Heart right ventricle (tissue), 16 donors: ENCODE measurements at regions not wholly inside any gene's neighbourhood (a gene's known extent, or its start where the extent isn't known, plus 50 kb on each side); places are given as distances from the start of the nearest gene placed in this dataset.

Source experiments
- ATAC-seq, 8 donors: fragments of 200-7000 bp; cut with Tn5 transposase; one replicate each; pipeline ENCODE4 v1.9.1; 2020; ENCODE audit warnings: mild to moderate bottlenecking in 8 of 8, moderate library complexity in 8 of 8, moderate number of reproducible peaks in 1 of 8
- DNase-seq, 2 donors: peaks; one replicate each; pipeline ENCODE4 v3.0.0-alpha.2; 2020
- H3K27ac ChIP-seq, 10 donors: fragments of 200-600 bp; sonication (generic) in 2 of 10; one replicate each; pipeline versions ENCODE4 v1.5.0 to v1.8.0; 2020 to 2022; ENCODE audit warnings: mild to moderate bottlenecking in 3 of 10
- H3K27me3 ChIP-seq, 7 donors: fragments of 200-600 bp; one replicate each; pipeline ENCODE4 v1.8.0; 2021 to 2022; ENCODE audit warnings: mild to moderate bottlenecking in 2 of 7
- H3K36me3 ChIP-seq, 9 donors: fragments of 200-600 bp; sonication (generic) in 1 of 9; one replicate each; pipeline versions ENCODE4 v1.5.0 to v1.8.0; 2020 to 2022; ENCODE audit warnings: mild to moderate bottlenecking in 2 of 9
- H3K4me1 ChIP-seq, 9 donors: fragments of 200-600 bp; sonication (generic) in 1 of 9; one replicate each; pipeline versions ENCODE4 v1.5.0 to v1.8.0; 2020 to 2022; ENCODE audit warnings: mild to moderate bottlenecking in 4 of 9
- H3K4me3 ChIP-seq, 10 donors: fragments of 200-600 bp; sonication (generic) in 2 of 10; one replicate each; pipeline versions ENCODE4 v1.5.0 to v1.8.0; 2020 to 2022; ENCODE audit warnings: mild to moderate bottlenecking in 7 of 10, moderate library complexity in 2 of 10
- H3K9me3 ChIP-seq, 11 donors: fragments of 200-600 bp in 10 of 11; sonication (generic) in 2 of 11; one replicate each; pipeline versions ENCODE4 v1.5.0 to v1.8.0; 2013 to 2022; ENCODE audit warnings: mild to moderate bottlenecking in 2 of 11, control low read depth in 1 of 11, moderate library complexity in 1 of 11
- CTCF ChIP-seq, 9 donors: fragments of 200-600 bp; sonication (generic) in 2 of 9; IDR thresholded peaks; one replicate each; pipeline versions ENCODE4 v1.5.0 to v1.8.0; 2021 to 2022; ENCODE audit warnings: antibody characterized with exemption in 9 of 9, mild to moderate bottlenecking in 5 of 9, moderate library complexity in 1 of 9
- WGBS, 2 donors: extraction: QIAGEN DNeasy Blood & Tissue Kit; methylation state at CpG; one replicate each; pipeline ENCODE4 v1.1.7; 2013; ENCODE audit warnings: inconsistent platforms in 1 of 2; 5-methylcytosine and 5-hydroxymethylcytosine counted together
- intact Hi-C, 10 donors: fragments of 100-400 bp; cut with DNase I; formaldehyde crosslinking; loops; one replicate each; pipeline versions ENCODE4 v1.11.1 to v1.14.2; 2022
- donor health status: Arrhythmogenic right ventricular cardiomyopathy.
- donor health status: ischemic (EF 13 %, LVEDD 7.1; RV severe dilation, severe dysfunction).
- donor health status: healthy with polysubstance abuse.
- donor health status: DM: no; HTN: yes; CAD: no.
- donor health status: DM: no; HTN: no; CAD: no.
- donor health status: ischemic (EF 25% LVEDD 6.9; RV normal size, moderate dysfunction).
- donor health status: ischemic (EF 25% LVEDD 5.7; RV mildly dilated, moderate dysfunction).
- donor health status: healthy.
- donor health status: DM: yes; HTN: yes; CAD: no.
- donor health status: Ischemic cardiomyopathy.
- donor health status: ischemic (EF 35%, LVEDD 5.7; RV mildly dilated, moderate dysfunction).
- donor health status: nonischemic (EF 11% LVEDD 7.7; RV severe dilation, severe dysfunction).
- donor health status: DM: yes; HTN: yes; CAD: no.
- donor health status: PGD.
- donor health status: ischemic (EF 29% LVEDD 5.4; RV normal size, mild dysfunction).
- donor health status: nonischemic (EF 23%, LVEDD 6.1; RV moderate dilation, normal function).

GRCh38 chr4:108533245-108533844, 87.0 kb upstream of the RPL34 start:
- Histone ChIP-seq H3K36me3 (no peaks in the 10 kb centered on the region), H3K27me3 (no peaks in the 10 kb centered on the region), H3K27ac (no peak overlapping the region), H3K9me3 (no peaks in the 10 kb centered on the region), H3K4me1 (peaks cover 0 to 36% (median 2%) of the 10 kb centered on the region in 9 donors), H3K4me3 (no peak overlapping the region)
- intact Hi-C loops, result no loop called here
- WGBS, 2 donors, result 60 to 61% methylated on average over 4 of the region's 4 CpGs
- TF ChIP-seq CTCF (IDR thresholded peaks at IDR 0.05), result no peak
- no peak for DNase-seq
- no peak for ATAC-seq

GRCh38 chr4:108532738-108533137, 87.6 kb upstream of the RPL34 start:
- Histone ChIP-seq H3K27me3 (no peaks in the 10 kb centered on the region), H3K9me3 (no peaks in the 10 kb centered on the region), H3K4me3 (no peak overlapping the region), H3K36me3 (no peaks in the 10 kb centered on the region), H3K4me1 (peaks cover 0 to 36% (median 2%) of the 10 kb centered on the region in 9 donors), H3K27ac (peak overlapping the region in 1 of 10 donors; percentile 68)
- DNase-seq (no peak), ATAC-seq (no peak)
- intact Hi-C loops, result no loop called here
- 80 to 86% methylated on average over 2 of the region's 2 CpGs for WGBS, 2 donors
- no peak for TF ChIP-seq CTCF (IDR thresholded peaks at IDR 0.05)

GRCh38 chr4:108532187-108532586, 88.2 kb upstream of the RPL34 start:
- Histone ChIP-seq H3K4me1 (peaks cover 0 to 36% (median 2%) of the 10 kb centered on the region in 9 donors), H3K27ac (peak overlapping the region in 2 of 10 donors; percentile 8 to 68), H3K4me3 (no peak overlapping the region), H3K9me3 (no peaks in the 10 kb centered on the region), H3K36me3 (no peaks in the 10 kb centered on the region), H3K27me3 (no peaks in the 10 kb centered on the region)
- intact Hi-C loops, result no loop called here
- DNase-seq (no peak), ATAC-seq (no peak)
- WGBS, 2 donors, result 85 to 87% methylated on average over 5 of the region's 5 CpGs
- no peak for TF ChIP-seq CTCF (IDR thresholded peaks at IDR 0.05)

- DNase-seq, result no peak
- Histone ChIP-seq H3K27ac (peak overlapping the region in 4 of 10 donors; percentile 2 to 68 (median 18)), H3K9me3 (no peaks in the 10 kb centered on the region), H3K27me3 (no peaks in the 10 kb centered on the region), H3K4me3 (no peak overlapping the region), H3K4me1 (peaks cover 0 to 36% (median 2%) of the 10 kb centered on the region in 9 donors), H3K36me3 (no peaks in the 10 kb centered on the region)
- TF ChIP-seq CTCF (IDR thresholded peaks at IDR 0.05), result no peak
- WGBS, 2 donors, result 57 to 58% methylated on average over 2 of the region's 2 CpGs
- ATAC-seq, result peak in 2 of 8 donors; percentile 12 to 43
- intact Hi-C loops, result no loop called here
These were observed 88.9 kb upstream of the RPL34 start for GRCh38 chr4:108531461-108531860.
